ENCODE measurements at regions not wholly inside any gene's neighbourhood (a gene's known extent, or its start where the extent isn't known, plus 50 kb on each side); places are given as distances from the start of the nearest gene placed in this dataset.

GRCh38 chr21:26761174-26761915 is 83.9 kb downstream of the ADAMTS1 start:
- ATAC-seq (ENCODE audit: low read depth): no peak
- dilution Hi-C loops (cut with HindIII; ENCODE audit: low sequenced_read_pairs, unreplicated experiment): no loop called here
- POLR2A ChIA-PET (ENCODE audit: unreplicated experiment): no interaction called here

More at GRCh38 chr21:26761174-26761915, 83.9 kb downstream of the ADAMTS1 start:
- no peak overlapping the region for H2BK15ac ChIP-seq (ENCODE audit: low read depth, low read length)
- H4K91ac ChIP-seq (ENCODE audit: insufficient read depth, low read depth, low read length): no peak overlapping the region
- H3K9me1 ChIP-seq (ENCODE audit: insufficient read depth, low read length): no peaks in the 10 kb centered on the region; the same call in 1 of the 2 replicates
- no peak overlapping the region for H2AK5ac ChIP-seq (ENCODE audit: low read depth, low read length)
- H3K36me3 ChIP-seq (ENCODE audit: control insufficient read depth, insufficient read depth, low read length): no peaks in the 10 kb centered on the region
- no peak overlapping the region for H4K5ac ChIP-seq (ENCODE audit: low read depth, low read length)
- no peak overlapping the region for H3K23ac ChIP-seq (ENCODE audit: low read depth, low read length)
- H2BK5ac ChIP-seq (ENCODE audit: low read depth, low read length, poor library complexity, severe bottlenecking): no peak overlapping the region
- no peak for TF ChIP-seq POLR2A (IDR thresholded peaks at IDR 0.05; ENCODE audit: low read depth, low read length)
- no peak for TF ChIP-seq MXI1 (IDR thresholded peaks at IDR 0.05; ENCODE audit: borderline replicate concordance, low read depth, low read length)
- no peak for TF ChIP-seq NFE2L2 (IDR thresholded peaks at IDR 0.05; ENCODE audit: low read depth, low read length)
- H4K8ac ChIP-seq (ENCODE audit: low read depth in 2 of 2, low read length in 2 of 2): no peak overlapping the region
- no peaks in the 10 kb centered on the region for H3K9me3 ChIP-seq (ENCODE audit: control insufficient read depth, insufficient read depth, low read length)
- no peak overlapping the region for H2BK120ac ChIP-seq (ENCODE audit: low read depth, low read length)
- BruUV-seq (replicated peaks): no TSS peak
- CTCF ChIA-PET: no interaction called here
- H2AK9ac ChIP-seq (replicated peaks; ENCODE audit: low read depth, low read length, poor library complexity): no peak overlapping the region
- WGBS, 2 experiments (ENCODE audit: extremely low coverage in 2 of 2, insufficient read length in 1 of 2): 94% methylated on average over 3 of the region's 8 CpGs; no CpG with 5 or more reads in 1 of the 2 experiments
- no peak overlapping the region for H3K18ac ChIP-seq (ENCODE audit: low read depth, low read length)
- in situ Hi-C loops (cut with MboI; ENCODE audit: low sequenced_read_pairs) (no loop called here), intact Hi-C loops (cut with micrococcal nuclease) (no loop called here)
- H3K4me3 ChIP-seq (ENCODE audit: insufficient read depth, low read depth, low read length): no peak overlapping the region
- no peaks in the 10 kb centered on the region for H3K79me1 ChIP-seq (ENCODE audit: low read depth in 1 of 2, low read length in 2 of 2)
- DNase-seq: no peak
- H3K56ac ChIP-seq (ENCODE audit: extremely low read depth, insufficient read depth, low read length): no peak overlapping the region
- no peak overlapping the region for H2BK20ac ChIP-seq (ENCODE audit: low read depth, low read length)
- H3K27ac ChIP-seq (ENCODE audit: insufficient read depth, low read length): no peak overlapping the region
- no peaks in the 10 kb centered on the region for H4K20me1 ChIP-seq (ENCODE audit: insufficient read depth, low read length)
- no peak overlapping the region for H3K14ac ChIP-seq (replicated peaks; ENCODE audit: low read depth, low read length)
- no peak overlapping the region for H3K4me2 ChIP-seq (ENCODE audit: low read depth, low read length)
- H3K27me3 ChIP-seq (ENCODE audit: control insufficient read depth, insufficient read depth, low read length): no peaks in the 10 kb centered on the region
- no peaks in the 10 kb centered on the region; the same call in 1 of the 2 replicates for H3K4me1 ChIP-seq (ENCODE audit: control insufficient read depth, insufficient read depth, low read length)
- no peak overlapping the region for H3K4ac ChIP-seq (ENCODE audit: low read depth, low read length)
- H3K9ac ChIP-seq (ENCODE audit: low read depth, low read length): no peak overlapping the region
- H2AFZ ChIP-seq (replicated peaks; ENCODE audit: low read length, poor library complexity): peak overlapping the region; percentile 42
